Endothelial cell of umbilical vein (primary cell): ENCODE measurements at regions not wholly inside any gene's neighbourhood (a gene's known extent, or its start where the extent isn't known, plus 50 kb on each side); places are given as distances from the start of the nearest gene placed in this dataset.

ENCODE experiments used
- BruUV-seq: library from RNA; stranded (reverse); fragments of 400-500 nt; replicated peaks from 2 replicates; lab custom pipeline; 2021; lab: Mats Ljungman, UMichigan
- CTCF ChIA-PET: fragments of 300-600, 350-600 bp; sonication (Branson Sonifier 250); formaldehyde crosslinking; loops from one replicate; lab custom pipeline; 2021; ENCODE audit warnings: antibody characterized with exemption, inconsistent platforms; lab: Charles Lee
- POLR2A ChIA-PET: fragments of 300-600, 350-600 bp; sonication (Branson Sonifier 250); formaldehyde crosslinking; loops from one replicate; lab custom pipeline; 2021; ENCODE audit warnings: antibody characterized with exemption, inconsistent platforms; lab: Charles Lee
- DNase-seq: peaks from one replicate; pipeline ENCODE4 v3.0.0-alpha.2; 2011; ENCODE audit warnings: low read depth, low spot score
- FAIRE-seq: peaks from 2 replicates; lab custom pipeline; 2011; peaks lifted over from hg19 to GRCh38; lab: Jason Lieb, UNC
- H2AFZ ChIP-seq: 2 replicates; pipeline ENCODE4 v1.6.0; 2012; ENCODE audit warnings: low read depth, low read length, control low read depth, inconsistent platforms
- H3K27ac ChIP-seq: 2 replicates; pipeline ENCODE4 v1.5.1; 2011; ENCODE audit warnings: low read depth, mild to moderate bottlenecking, control low read depth, low read length, moderate library complexity; ENCODE audit not compliant: insufficient read depth
- H3K27me3 ChIP-seq, 2 experiments: 2 replicates each; pipeline versions ENCODE4 v1.6.0 to v1.6.1; 2011; ENCODE audit warnings: low read length in 2 of 2, mixed read lengths in 1 of 2; ENCODE audit not compliant: control insufficient read depth in 2 of 2, insufficient read depth in 2 of 2
- H3K36me3 ChIP-seq, 2 experiments: 2 replicates in 1 of 2; 3 replicates in 1 of 2; pipeline ENCODE4 v1.5.1; 2011; ENCODE audit warnings: low read length in 2 of 2, mild to moderate bottlenecking in 1 of 2, moderate library complexity in 1 of 2; ENCODE audit not compliant: control insufficient read depth in 2 of 2, insufficient read depth in 2 of 2; ENCODE audit errors: extremely low read depth in 1 of 2
- H3K4me1 ChIP-seq: 3 replicates; pipeline ENCODE4 v1.5.1; 2011; ENCODE audit warnings: mild to moderate bottlenecking, low read length; ENCODE audit not compliant: control insufficient read depth, insufficient read depth; ENCODE audit errors: extremely low read depth
- H3K4me2 ChIP-seq: 2 replicates; pipeline ENCODE4 v1.6.1; 2011; ENCODE audit warnings: low read length, control low read depth, mixed read lengths; ENCODE audit not compliant: insufficient read depth
- H3K4me3 ChIP-seq, 3 experiments: fragments of 200-600 bp in 1 of 3; sonication (generic), shearing (Covaris generic) in 1 of 3; replicated peaks in 1 of 3; 2 replicates each; pipeline ENCODE4 v1.5.1; 2011 to 2016; ENCODE audit warnings: control low read depth in 3 of 3, low read length in 3 of 3, mild to moderate bottlenecking in 2 of 3, inconsistent platforms in 1 of 3, low read depth in 1 of 3, moderate library complexity in 1 of 3; ENCODE audit not compliant: insufficient read depth in 1 of 3
- H3K79me2 ChIP-seq: 2 replicates; pipeline ENCODE4 v1.6.0; 2012; ENCODE audit warnings: low read length, inconsistent platforms; ENCODE audit not compliant: control insufficient read depth, insufficient read depth
- H3K9ac ChIP-seq: replicated peaks from 2 replicates; pipeline ENCODE3; 2011; ENCODE audit warnings: low read length, control low read depth; ENCODE audit not compliant: insufficient read depth; ENCODE audit errors: extremely low read depth
- H3K9me1 ChIP-seq: replicated peaks from 3 replicates; pipeline ENCODE4 v1.6.0; 2011; ENCODE audit warnings: mild to moderate bottlenecking, low read length; ENCODE audit not compliant: control insufficient read depth, insufficient read depth; ENCODE audit errors: extremely low read depth
- H3K9me3 ChIP-seq: replicated peaks from 2 replicates; pipeline ENCODE4 v1.5.1; 2012; ENCODE audit warnings: low read length, inconsistent platforms; ENCODE audit not compliant: control insufficient read depth, insufficient read depth
- H4K20me1 ChIP-seq: replicated peaks from 2 replicates; pipeline ENCODE3; 2011; ENCODE audit warnings: mild to moderate bottlenecking, low read length; ENCODE audit not compliant: control insufficient read depth, insufficient read depth; ENCODE audit errors: extremely low read depth
- EZH2 ChIP-seq: IDR thresholded peaks from 2 replicates; pipeline ENCODE4 v1.6.1; 2012; ENCODE audit warnings: borderline replicate concordance, low read depth, mild to moderate bottlenecking, moderate library complexity, low read length, inconsistent platforms; ENCODE audit not compliant: severe bottlenecking
- FOS ChIP-seq: IDR thresholded peaks from 2 replicates; pipeline ENCODE4 v1.6.1; 2011; ENCODE audit warnings: mild to moderate bottlenecking, low read length, moderate library complexity, borderline replicate concordance; ENCODE audit not compliant: insufficient read depth
- GATA2 ChIP-seq: IDR thresholded peaks from 2 replicates; pipeline ENCODE4 v1.7.0; 2011; ENCODE audit warnings: low read depth, mild to moderate bottlenecking, moderate library complexity, mixed read lengths, low read length; ENCODE audit not compliant: insufficient read length, insufficient read depth
- JUN ChIP-seq: IDR thresholded peaks from 2 replicates; pipeline ENCODE4 v1.6.1; 2011; ENCODE audit warnings: borderline replicate concordance, low read depth; ENCODE audit not compliant: insufficient read length, insufficient read depth
- MYC ChIP-seq: IDR thresholded peaks from one replicate; pipeline ENCODE4 v1.6.1; 2011; ENCODE audit warnings: mild to moderate bottlenecking, low read depth, low read length
- POLR2A ChIP-seq: IDR thresholded peaks from 2 replicates; pipeline ENCODE4 v1.6.1; 2012; ENCODE audit warnings: low read depth, mild to moderate bottlenecking, control low read depth, low read length
- POLR2AphosphoS5 ChIP-seq: IDR thresholded peaks from 2 replicates; pipeline ENCODE4 v1.6.1; 2012; ENCODE audit warnings: low read depth, mild to moderate bottlenecking, control low read depth, low read length, moderate library complexity; ENCODE audit not compliant: insufficient read depth
- dilution Hi-C: fragments of 300-500 bp; cut with MboI; formaldehyde crosslinking; loops from one replicate; pipeline ENCODE4 v1.15.0; 2019; ENCODE audit warnings: low sequenced_read_pairs; ENCODE audit not compliant: extremely low pct_ligation_motif_present
- intact Hi-C: fragments of 100-400 bp; cut with micrococcal nuclease; formaldehyde crosslinking; loops from one replicate; pipeline ENCODE4 v1.10.0; 2022
- TF ChIP-seq, protein P1 (sequence below): IDR thresholded peaks from 2 replicates; pipeline ENCODE4 v1.6.1; 2011; ENCODE audit not compliant: insufficient read depth, insufficient read length
- TF ChIP-seq, protein P2 (sequence below), 2 donors: IDR thresholded peaks; 1 replicate in 1 of 2; 2 replicates in 1 of 2; pipeline ENCODE4 v1.5.1; 2011; ENCODE audit warnings: low read length in 2 of 2, mild to moderate bottlenecking in 2 of 2, moderate library complexity in 2 of 2, control low read depth in 1 of 2, inconsistent platforms in 1 of 2, low read depth in 1 of 2; ENCODE audit not compliant: insufficient read depth in 1 of 2; ENCODE audit errors: extremely low read depth in 1 of 2

DNA sequence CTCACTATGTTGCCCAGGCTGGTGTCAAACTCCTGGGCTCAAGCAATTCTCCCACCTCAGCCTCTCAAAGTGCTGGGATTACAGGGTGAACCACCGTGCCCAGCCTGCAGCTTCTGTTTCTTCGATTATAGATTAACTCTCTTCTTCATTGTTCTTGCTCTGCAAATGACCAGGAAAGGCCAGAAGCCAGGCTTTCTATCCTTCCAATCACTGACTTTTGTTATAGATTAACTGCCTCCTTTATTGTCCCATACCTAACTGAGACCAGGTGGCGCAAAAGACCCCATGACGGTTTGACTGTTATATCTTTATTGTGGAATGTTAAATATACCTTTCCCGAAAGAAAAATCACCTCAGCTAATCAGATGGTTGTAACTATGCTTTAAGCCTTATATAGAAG lies 196.9 kb downstream of the MREG start:
- Histone ChIP-seq H3K27ac (no peak overlapping the region), H3K9me1 (peaks cover 2% of the 10 kb centered on the region), H3K4me3 (no peak overlapping the region), H3K36me3 (peaks cover 6 to 8% of the 10 kb centered on the region in 2 experiments), H3K4me1 (no peaks in the 10 kb centered on the region), H3K27me3 (no peaks in the 10 kb centered on the region), H2AFZ (no peak overlapping the region), H3K9ac (no peak overlapping the region), H4K20me1 (peaks cover 2% of the 10 kb centered on the region), H3K79me2 (peaks cover 25% of the 10 kb centered on the region), H3K4me2 (no peak overlapping the region), H3K9me3 (no peaks in the 10 kb centered on the region)
- TF ChIP-seq GATA2: no peak
- TF ChIP-seq JUN: no peak
- TF ChIP-seq, protein P1, sequence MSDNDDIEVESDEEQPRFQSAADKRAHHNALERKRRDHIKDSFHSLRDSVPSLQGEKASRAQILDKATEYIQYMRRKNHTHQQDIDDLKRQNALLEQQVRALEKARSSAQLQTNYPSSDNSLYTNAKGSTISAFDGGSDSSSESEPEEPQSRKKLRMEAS: no peak
- no peak for TF ChIP-seq POLR2AphosphoS5
- no peak for TF ChIP-seq POLR2A
- TF ChIP-seq MYC: no peak
- no peak for TF ChIP-seq EZH2
- TF ChIP-seq, protein P2, sequence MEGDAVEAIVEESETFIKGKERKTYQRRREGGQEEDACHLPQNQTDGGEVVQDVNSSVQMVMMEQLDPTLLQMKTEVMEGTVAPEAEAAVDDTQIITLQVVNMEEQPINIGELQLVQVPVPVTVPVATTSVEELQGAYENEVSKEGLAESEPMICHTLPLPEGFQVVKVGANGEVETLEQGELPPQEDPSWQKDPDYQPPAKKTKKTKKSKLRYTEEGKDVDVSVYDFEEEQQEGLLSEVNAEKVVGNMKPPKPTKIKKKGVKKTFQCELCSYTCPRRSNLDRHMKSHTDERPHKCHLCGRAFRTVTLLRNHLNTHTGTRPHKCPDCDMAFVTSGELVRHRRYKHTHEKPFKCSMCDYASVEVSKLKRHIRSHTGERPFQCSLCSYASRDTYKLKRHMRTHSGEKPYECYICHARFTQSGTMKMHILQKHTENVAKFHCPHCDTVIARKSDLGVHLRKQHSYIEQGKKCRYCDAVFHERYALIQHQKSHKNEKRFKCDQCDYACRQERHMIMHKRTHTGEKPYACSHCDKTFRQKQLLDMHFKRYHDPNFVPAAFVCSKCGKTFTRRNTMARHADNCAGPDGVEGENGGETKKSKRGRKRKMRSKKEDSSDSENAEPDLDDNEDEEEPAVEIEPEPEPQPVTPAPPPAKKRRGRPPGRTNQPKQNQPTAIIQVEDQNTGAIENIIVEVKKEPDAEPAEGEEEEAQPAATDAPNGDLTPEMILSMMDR (IDR thresholded peaks at IDR 0.05; ENCODE audit: extremely low read depth in 1 of 2, insufficient read depth in 1 of 2, low read depth in 1 of 2, low read length in 2 of 2): no peak
- no peak for TF ChIP-seq FOS
- dilution Hi-C loops: no loop called here
- no TSS peak for BruUV-seq
- FAIRE-seq (no peak), DNase-seq (no peak)
- POLR2A ChIA-PET: no interaction called here
- CTCF ChIA-PET: interaction anchor here (1.1 kb wide), 1 partner anchor 9 kb away, joined by 4 read pairs; no protein-coding TSS in a partner anchor
- intact Hi-C loops: no loop called here
